ENCODE measurements at regions not wholly inside any gene's neighbourhood (a gene's known extent, or its start where the extent isn't known, plus 50 kb on each side); places are given as distances from the start of the nearest gene placed in this dataset.

- no peak for TF ChIP-seq ZNF24 (IDR thresholded peaks at IDR 0.05)
- TF ChIP-seq FOXP4 (CRISPR knock-in tag; IDR thresholded peaks at IDR 0.05), result no peak
- no peak for TF ChIP-seq ZNF607 (CRISPR knock-in tag; IDR thresholded peaks at IDR 0.05; ENCODE audit: borderline replicate concordance)
- TF ChIP-seq NFKBIZ (CRISPR knock-in tag; IDR thresholded peaks at IDR 0.05), result no peak
Observed at GRCh38 chr10:131646551-131647525, 254.0 kb upstream of the PPP2R2D start.
